Breast epithelium (tissue), 3 donors: ENCODE measurements at regions not wholly inside any gene's neighbourhood (a gene's known extent, or its start where the extent isn't known, plus 50 kb on each side); places are given as distances from the start of the nearest gene placed in this dataset.

Experiments
- CTCF ChIP-seq, 3 donors: fragments of 450-650 bp; IDR thresholded peaks; one replicate each; pipeline ENCODE4 v1.5.1; 2016 to 2017; ENCODE audit warnings: antibody characterized with exemption in 3 of 3, mild to moderate bottlenecking in 3 of 3, moderate library complexity in 3 of 3
- POLR2A ChIP-seq: fragments of 450-650 bp; IDR thresholded peaks from one replicate; pipeline ENCODE4 v1.6.1; 2016; ENCODE audit warnings: antibody characterized with exemption, mild to moderate bottlenecking, moderate library complexity
- POLR2AphosphoS5 ChIP-seq, 3 donors: sonication (generic); formaldehyde crosslinking; IDR thresholded peaks; one replicate each; pipeline ENCODE4 v1.6.1; 2017; ENCODE audit warnings: antibody characterized with exemption in 3 of 3

- no peak for TF ChIP-seq CTCF (IDR thresholded peaks at IDR 0.05)
- no peak for TF ChIP-seq POLR2A
- no peak for TF ChIP-seq POLR2AphosphoS5 (IDR thresholded peaks at IDR 0.05)
These were observed 185.1 kb downstream of the EFHB start for GRCh38 chr3:19748782-19749447.
